ENCODE measurements at regions not wholly inside any gene's neighbourhood (a gene's known extent, or its start where the extent isn't known, plus 50 kb on each side); places are given as distances from the start of the nearest gene placed in this dataset.
A peak's percentile ranks its signal among the peaks of the same experiment; 100 is the strongest.

DNA sequence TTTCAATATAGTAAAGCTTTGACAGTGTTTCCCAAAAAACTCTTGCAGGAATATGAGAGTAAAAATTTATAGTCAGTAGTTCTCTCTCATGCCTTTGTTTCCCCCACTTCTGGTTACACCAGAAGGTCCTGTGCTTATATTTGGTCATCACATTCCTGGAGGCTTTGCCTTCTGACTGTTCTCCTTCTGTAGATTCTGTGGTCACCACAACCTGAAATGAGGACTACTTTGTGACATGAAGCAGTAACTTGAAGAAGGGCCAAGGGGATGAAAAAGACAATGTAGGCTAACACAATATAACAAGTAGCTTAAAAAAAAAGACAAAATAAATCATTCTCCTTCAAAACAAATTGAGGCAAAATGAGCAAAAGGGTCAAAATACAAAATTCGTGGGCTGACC, 366.2 kb upstream of the NR3C2 start:
- intact Hi-C loops (cut with DNase I): no loop called here

GRCh38 chr4:148800940-148801339, 358.7 kb upstream of the NR3C2 start:
- no peak for ATAC-seq
- intact Hi-C loops (cut with DNase I): no loop called here
- DNase-seq (ENCODE audit: missing footprints): no peak

More for the DNA sequence above, 366.2 kb upstream of the NR3C2 start:
- DNase-seq (ENCODE audit: missing footprints) (no peak), ATAC-seq (no peak)

DNA sequence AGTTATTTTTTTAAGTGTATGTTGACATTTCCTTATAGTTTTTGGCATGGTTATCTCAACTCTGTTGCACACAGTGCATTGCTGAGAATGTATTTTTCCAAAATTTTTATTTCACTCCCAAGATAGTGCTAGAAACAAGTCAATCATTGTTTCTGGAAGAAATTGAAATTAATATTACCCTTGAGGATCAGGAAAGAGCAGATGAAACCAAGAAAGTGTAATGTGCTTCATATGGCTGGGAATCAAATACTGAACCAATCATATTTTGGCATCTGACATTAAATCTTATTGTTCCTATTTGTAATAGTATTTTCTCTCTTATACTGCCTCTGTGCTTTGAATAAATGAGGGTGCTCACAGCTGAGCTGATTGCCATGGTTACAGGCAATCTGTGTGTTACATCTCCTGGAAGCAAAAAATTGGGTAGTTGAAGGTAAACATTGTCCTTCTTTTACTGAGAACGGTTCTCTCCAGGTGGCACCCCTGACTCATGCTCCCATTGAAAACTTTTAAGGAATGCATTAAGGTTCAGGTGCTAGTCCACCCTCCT, 358.2 kb upstream of the NR3C2 start:
- ATAC-seq (no peak), DNase-seq (ENCODE audit: missing footprints) (no peak)
- intact Hi-C loops (cut with DNase I): no loop called here

DNA sequence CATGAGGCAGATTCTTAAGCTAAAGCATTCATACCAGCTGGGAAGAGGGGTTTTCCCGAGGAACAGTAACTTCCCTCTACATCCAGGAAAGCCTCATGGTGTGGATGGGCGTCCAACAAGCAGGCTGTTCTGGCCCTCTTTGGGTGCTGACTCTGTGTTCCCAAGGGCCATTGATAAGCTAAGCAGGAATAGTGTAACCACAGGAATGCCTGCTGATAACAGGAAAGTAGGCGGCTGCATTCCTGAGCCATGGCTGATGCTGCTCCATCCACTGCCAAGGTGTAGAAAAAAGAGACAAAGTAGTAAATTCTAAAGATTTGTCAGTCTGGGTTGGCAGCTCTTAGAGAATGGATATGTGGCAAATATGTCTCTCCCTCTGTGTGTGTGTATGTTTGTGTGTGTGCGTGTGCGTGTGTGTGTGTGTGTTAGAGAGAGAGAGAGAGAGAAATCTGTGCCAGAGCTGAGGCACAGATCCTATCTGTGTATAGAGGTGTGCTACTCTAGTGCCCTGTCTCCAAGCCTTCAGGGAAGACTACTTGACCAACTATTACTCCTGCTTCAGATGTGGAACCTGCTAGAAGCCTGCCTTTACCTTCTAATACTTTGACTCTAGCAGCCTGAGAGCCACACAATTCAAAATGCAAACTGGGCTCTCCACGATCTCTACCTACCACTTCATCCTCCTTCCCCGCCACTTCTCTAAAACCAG, 353.1 kb upstream of the NR3C2 start:
- peak; percentile 93 for ATAC-seq
- DNase-seq (ENCODE audit: missing footprints): no peak
- intact Hi-C loops (cut with DNase I): no loop called here

- intact Hi-C loops (cut with DNase I): no loop called here
- ATAC-seq (no peak), DNase-seq (ENCODE audit: missing footprints) (no peak)
Measured at GRCh38 chr4:148793221-148793620, 351.0 kb upstream of the NR3C2 start.

DNA sequence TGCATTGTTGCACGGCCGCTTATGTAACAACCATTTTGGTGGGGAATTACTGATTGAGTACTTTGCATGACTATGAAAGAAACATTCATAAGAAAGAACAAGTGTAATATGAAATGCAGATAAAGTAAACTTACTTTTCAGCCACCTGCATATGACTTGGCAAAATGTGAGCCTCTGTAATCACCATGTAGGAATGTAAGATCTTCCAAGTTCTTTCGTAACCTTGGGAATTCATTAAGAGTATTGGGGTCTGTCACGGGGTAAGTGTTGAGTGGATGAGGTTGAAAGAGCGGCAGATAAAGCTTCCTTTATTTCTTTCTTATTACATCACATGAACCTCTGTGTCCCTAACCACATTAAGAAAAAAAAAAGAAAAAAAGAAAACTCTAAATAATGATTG, 348.5 kb upstream of the NR3C2 start:
- DNase-seq (ENCODE audit: missing footprints): no peak
- ATAC-seq: no peak

DNA sequence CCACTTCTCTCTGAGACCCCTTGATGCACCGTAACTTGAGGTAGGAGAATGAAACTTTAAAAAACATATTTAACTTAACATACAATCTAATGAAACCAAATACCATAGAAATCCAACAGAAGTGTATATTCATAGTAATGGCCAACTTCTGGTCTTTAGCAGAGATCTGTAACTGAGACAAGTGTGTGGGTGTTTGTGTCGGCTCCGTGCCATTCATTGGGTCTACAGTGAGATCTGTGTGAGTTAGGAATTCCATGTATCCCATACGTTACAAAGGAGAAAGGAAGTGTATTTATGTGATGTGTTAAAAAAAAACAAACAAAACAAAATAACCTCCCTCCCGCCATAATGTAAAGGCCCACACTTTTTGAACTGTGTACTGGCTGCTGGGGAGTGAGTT, 348.0 kb upstream of the NR3C2 start:
- intact Hi-C loops (cut with DNase I): no loop called here
- no peak for ATAC-seq

More for the DNA sequence above, 348.5 kb upstream of the NR3C2 start:
- intact Hi-C loops (cut with DNase I): no loop called here

GRCh38 chr4:148787831-148788477, 345.7 kb upstream of the NR3C2 start:
- no peak for DNase-seq (ENCODE audit: missing footprints)
- peak; percentile 92 for ATAC-seq
- intact Hi-C loops (cut with DNase I): loop anchor here (10.0 kb wide), 1 partner anchor 343 kb away; the partner anchor contains the start of gene NR3C2

More for the DNA sequence above, 348.0 kb upstream of the NR3C2 start:
- no peak for DNase-seq (ENCODE audit: missing footprints)

DNA sequence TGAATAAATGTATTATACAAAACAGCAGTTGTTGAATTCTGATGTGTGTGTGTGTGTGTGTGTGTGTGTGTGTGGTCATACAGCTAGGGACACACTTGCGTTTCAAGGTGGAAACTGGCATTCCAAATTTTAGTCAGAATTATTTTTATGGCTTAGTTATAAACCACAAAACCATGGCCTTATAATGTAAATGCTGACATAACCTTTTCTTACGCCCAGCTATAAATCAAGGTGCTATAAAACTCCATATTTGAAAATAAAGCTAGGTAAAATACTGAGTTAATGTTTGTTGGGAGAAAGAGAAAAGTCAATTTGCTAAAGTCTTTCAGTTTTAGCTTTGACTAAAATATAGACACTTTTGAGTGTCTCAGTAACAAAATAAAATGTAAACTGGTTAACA, 345.1 kb upstream of the NR3C2 start:
- ATAC-seq: no peak
- DNase-seq (ENCODE audit: missing footprints): no peak
- intact Hi-C loops (cut with DNase I): loop anchor here (10.0 kb wide), 1 partner anchor 342 kb away; the partner anchor contains the start of gene NR3C2

GRCh38 chr4:148786699-148787098, 344.5 kb upstream of the NR3C2 start:
- DNase-seq (ENCODE audit: missing footprints) (no peak), ATAC-seq (no peak)
- intact Hi-C loops (cut with DNase I): loop anchor here (10.0 kb wide), 1 partner anchor 342 kb away; the partner anchor contains the start of gene NR3C2

GRCh38 chr4:148782284-148782683, 340.1 kb upstream of the NR3C2 start:
- intact Hi-C loops (cut with DNase I): loop anchor here (10.0 kb wide), 1 partner anchor 337 kb away; the partner anchor contains the start of gene NR3C2
- no peak for ATAC-seq
- no peak for DNase-seq (ENCODE audit: missing footprints)

DNA sequence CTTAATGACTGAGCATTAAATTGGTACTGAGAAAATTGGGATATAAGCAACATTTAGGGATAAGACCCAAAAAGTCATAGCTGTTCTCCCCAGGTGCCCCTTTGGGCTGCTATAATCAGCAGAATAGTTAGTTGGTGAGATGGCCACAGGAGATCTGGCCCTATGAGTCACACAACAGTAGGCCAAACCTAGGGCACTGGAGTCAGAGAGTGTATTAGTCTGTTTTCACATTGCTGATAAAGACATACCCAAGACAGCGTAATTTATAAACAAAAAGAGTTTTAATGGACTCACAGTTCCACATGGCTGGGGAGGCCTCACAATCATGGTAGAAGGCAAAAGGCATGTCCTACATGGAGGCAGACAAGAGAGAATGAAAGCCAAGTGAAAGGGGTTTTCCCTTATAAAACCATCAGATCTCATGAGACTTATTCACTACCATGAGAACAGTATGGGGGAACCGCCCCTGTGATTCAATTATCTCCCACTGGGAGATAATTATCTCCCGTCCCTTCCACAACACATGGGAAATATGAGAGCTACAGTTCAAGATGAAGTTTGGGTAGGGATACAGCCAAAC, 338.3 kb upstream of the NR3C2 start:
- intact Hi-C loops (cut with DNase I): loop anchor here (10.0 kb wide), 1 partner anchor 336 kb away; the partner anchor contains the start of gene NR3C2
- ATAC-seq: no peak

DNA sequence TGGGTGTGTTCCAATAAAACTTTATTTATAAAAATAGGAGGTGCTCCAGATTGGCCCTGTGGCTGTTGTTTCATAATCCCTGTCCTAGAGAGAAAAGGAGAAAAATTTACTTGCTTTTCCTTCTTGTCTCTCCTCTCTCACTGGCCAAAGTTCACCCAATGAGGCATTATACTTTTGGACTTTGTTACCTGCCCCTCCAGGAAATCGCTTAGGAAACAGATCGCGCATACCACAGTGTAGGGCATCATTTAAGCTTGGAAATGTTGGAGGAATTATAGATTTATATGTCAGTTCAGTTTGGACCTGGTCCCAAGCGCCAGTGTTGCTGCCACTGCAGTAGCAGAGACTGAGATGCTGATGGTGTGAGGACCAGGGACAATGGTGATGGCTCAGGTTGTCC, 337.6 kb upstream of the NR3C2 start:
- ATAC-seq: no peak

More for the DNA sequence above, 338.3 kb upstream of the NR3C2 start:
- DNase-seq (ENCODE audit: missing footprints): no peak

DNA sequence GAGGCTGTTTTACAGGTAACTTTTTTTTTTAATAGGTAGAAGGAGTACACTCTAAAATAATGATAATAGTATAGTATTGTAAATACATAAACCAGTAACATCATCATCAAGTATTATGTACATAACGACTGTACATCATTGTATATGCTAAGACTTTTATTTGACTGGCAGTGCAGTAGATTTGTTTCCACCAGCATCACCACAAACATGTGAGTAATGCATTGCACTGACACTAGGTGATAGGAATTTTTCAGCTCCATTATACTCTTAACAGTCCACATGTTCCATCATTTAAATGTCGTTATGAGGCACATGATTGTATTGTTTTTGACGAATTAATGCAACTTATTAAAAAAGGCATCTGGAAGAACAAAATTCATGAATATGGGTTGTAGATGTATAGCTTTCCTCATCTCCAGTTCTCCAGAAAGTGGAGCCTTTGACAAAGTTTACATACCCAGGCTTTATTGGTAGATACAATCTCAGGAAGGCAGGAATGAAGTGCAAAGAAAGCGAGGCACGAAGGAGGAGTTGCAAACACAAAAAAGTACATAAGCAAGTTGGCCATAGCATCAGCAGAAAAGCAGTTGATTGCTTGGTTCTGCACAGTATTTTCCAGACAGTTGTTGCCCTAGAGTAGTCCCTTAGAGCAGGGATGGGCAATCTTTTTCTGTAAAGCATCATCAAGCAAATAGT, 336.9 kb upstream of the NR3C2 start:
- intact Hi-C loops (cut with DNase I): no loop called here
- DNase-seq (ENCODE audit: missing footprints) (no peak), ATAC-seq (no peak)

More for the DNA sequence above, 337.6 kb upstream of the NR3C2 start:
- intact Hi-C loops (cut with DNase I): loop anchor here (10.0 kb wide), 1 partner anchor 335 kb away; the partner anchor contains the start of gene NR3C2
- DNase-seq (ENCODE audit: missing footprints): no peak

DNA sequence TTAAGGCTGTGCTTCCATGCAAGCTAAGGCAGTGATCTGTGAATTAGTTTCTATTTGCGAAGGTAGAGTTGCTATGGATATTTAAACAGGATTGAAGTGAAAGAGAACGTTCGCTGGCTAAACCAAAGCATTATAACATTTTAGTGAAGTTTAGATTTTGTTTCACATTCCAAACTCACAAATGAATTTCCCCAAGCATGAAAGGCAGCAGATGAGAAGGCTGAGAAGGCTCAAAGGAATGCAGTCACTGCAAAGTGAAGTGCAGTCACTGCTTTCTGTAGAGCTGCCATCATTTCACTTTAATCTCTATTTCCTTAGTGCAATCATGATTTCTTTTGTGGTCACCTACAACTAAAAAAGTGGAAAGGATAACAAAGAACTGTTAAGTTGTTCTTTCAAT, 334.7 kb upstream of the NR3C2 start:
- intact Hi-C loops (cut with DNase I): no loop called here
- DNase-seq (ENCODE audit: missing footprints): no peak
- ATAC-seq: no peak

GRCh38 chr4:148774134-148774533, 331.9 kb upstream of the NR3C2 start:
- DNase-seq (ENCODE audit: missing footprints) (no peak), ATAC-seq (no peak)
- intact Hi-C loops (cut with DNase I): no loop called here

- intact Hi-C loops (cut with DNase I): no loop called here
- ATAC-seq (no peak), DNase-seq (ENCODE audit: missing footprints) (no peak)
Measured at GRCh38 chr4:148773313-148773712, 331.1 kb upstream of the NR3C2 start.

DNA sequence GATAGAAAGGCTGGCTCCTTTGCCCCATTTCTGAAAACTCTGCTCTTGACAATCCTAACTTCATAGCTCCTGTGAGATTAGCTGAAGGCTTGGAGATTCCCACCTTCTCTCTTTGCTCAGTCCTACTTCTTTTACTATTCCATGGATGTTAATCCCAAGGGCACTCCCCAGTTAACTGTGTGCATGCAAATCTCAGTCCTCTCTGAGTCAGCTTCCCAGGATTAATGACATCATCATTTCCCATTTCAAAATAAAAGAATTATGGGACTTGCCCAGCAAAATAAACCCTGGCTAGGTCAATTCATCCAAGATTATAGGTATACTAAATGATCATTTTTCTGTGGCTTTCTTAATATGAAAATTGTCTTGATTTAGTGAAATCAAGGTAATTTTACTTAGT, 328.6 kb upstream of the NR3C2 start:
- DNase-seq (ENCODE audit: missing footprints) (no peak), ATAC-seq (no peak)
- intact Hi-C loops (cut with DNase I): no loop called here

DNA sequence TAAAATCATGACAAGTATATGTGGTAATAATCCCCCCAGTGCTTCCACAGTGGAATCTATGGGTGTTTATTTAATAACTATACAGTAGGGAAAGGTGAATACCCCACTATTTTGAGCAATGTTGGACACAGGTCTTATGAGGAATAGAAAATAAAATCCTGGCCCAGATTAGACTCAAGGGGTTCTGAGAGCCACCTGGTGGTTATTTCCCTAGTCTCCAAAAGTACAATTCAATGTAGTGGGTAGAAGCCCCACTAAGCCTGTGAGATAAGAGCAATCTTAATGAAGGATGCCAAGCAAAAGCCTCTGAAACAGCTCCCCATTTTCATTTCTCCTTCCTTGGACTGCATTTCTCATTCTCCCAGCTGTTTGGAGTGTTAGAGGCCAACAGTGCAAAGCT, 328.2 kb upstream of the NR3C2 start:
- ATAC-seq: no peak
- intact Hi-C loops (cut with DNase I): no loop called here
- no peak for DNase-seq (ENCODE audit: missing footprints)

All from Right ventricle myocardium inferior (tissue), 1 donor.